PFSK-1 (cell line): ENCODE measurements at regions not wholly inside any gene's neighbourhood (a gene's known extent, or its start where the extent isn't known, plus 50 kb on each side); places are given as distances from the start of the nearest gene placed in this dataset.

Experiments
- FOXP2 ChIP-seq: optimal IDR thresholded peaks from 2 replicates; pipeline ENCODE3; 2011; ENCODE audit warnings: borderline replicate concordance, control low read depth, inconsistent platforms; ENCODE audit not compliant: insufficient read depth; ENCODE audit errors: extremely low read length, extremely low read depth
- POLR2AphosphoS5 ChIP-seq: IDR thresholded peaks from 2 replicates; pipeline ENCODE4 v1.6.1; 2012; ENCODE audit warnings: low read depth, mild to moderate bottlenecking, control low read depth, low read length, moderate library complexity
- SIN3A ChIP-seq: IDR thresholded peaks from 2 replicates; pipeline ENCODE4 v1.6.1; 2012; ENCODE audit warnings: mild to moderate bottlenecking, low read length, moderate library complexity, borderline replicate concordance; ENCODE audit not compliant: insufficient read depth
- TAF1 ChIP-seq: IDR thresholded peaks from 2 replicates; pipeline ENCODE4 v1.6.1; 2012; ENCODE audit warnings: low read length, control low read depth, borderline replicate concordance; ENCODE audit not compliant: insufficient read depth
- TF ChIP-seq, protein P1 (sequence below), 2 experiments: IDR thresholded peaks; 2 replicates each; pipeline versions ENCODE4 v1.6.1 to v1.8.0; 2011 to 2012; ENCODE audit warnings: low read depth in 2 of 2, low read length in 2 of 2, control low read depth in 1 of 2, inconsistent platforms in 1 of 2, mild to moderate bottlenecking in 1 of 2, moderate library complexity in 1 of 2; ENCODE audit not compliant: insufficient read depth in 1 of 2

DNA sequence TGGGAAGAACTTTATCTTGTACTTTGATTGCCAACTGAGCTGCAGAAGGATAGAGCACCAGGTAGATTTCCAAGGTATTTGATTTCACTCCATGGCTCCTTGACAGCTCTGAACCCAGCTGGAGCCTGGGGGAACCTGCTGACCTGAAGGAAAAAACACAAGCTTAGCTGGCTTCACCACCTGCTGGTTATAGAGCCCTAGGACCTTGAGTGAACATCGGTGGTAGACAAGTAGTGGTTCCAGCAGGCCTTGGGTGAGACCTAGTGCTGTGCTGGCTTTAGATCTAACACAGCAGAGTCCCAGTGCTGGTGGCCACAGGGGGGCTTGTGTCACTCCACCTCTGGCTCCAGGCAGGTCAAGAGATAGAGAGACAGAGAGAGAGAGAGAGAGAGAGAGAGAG lies 1102.6 kb downstream of the ADGRL3 start:
- no peak for TF ChIP-seq POLR2AphosphoS5
- no peak for TF ChIP-seq FOXP2
- TF ChIP-seq TAF1: no peak
- TF ChIP-seq, protein P1, sequence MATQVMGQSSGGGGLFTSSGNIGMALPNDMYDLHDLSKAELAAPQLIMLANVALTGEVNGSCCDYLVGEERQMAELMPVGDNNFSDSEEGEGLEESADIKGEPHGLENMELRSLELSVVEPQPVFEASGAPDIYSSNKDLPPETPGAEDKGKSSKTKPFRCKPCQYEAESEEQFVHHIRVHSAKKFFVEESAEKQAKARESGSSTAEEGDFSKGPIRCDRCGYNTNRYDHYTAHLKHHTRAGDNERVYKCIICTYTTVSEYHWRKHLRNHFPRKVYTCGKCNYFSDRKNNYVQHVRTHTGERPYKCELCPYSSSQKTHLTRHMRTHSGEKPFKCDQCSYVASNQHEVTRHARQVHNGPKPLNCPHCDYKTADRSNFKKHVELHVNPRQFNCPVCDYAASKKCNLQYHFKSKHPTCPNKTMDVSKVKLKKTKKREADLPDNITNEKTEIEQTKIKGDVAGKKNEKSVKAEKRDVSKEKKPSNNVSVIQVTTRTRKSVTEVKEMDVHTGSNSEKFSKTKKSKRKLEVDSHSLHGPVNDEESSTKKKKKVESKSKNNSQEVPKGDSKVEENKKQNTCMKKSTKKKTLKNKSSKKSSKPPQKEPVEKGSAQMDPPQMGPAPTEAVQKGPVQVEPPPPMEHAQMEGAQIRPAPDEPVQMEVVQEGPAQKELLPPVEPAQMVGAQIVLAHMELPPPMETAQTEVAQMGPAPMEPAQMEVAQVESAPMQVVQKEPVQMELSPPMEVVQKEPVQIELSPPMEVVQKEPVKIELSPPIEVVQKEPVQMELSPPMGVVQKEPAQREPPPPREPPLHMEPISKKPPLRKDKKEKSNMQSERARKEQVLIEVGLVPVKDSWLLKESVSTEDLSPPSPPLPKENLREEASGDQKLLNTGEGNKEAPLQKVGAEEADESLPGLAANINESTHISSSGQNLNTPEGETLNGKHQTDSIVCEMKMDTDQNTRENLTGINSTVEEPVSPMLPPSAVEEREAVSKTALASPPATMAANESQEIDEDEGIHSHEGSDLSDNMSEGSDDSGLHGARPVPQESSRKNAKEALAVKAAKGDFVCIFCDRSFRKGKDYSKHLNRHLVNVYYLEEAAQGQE (IDR thresholded peaks at IDR 0.05; ENCODE audit: insufficient read depth in 1 of 2, low read depth in 2 of 2, low read length in 2 of 2): no peak
- no peak for TF ChIP-seq SIN3A

DNA sequence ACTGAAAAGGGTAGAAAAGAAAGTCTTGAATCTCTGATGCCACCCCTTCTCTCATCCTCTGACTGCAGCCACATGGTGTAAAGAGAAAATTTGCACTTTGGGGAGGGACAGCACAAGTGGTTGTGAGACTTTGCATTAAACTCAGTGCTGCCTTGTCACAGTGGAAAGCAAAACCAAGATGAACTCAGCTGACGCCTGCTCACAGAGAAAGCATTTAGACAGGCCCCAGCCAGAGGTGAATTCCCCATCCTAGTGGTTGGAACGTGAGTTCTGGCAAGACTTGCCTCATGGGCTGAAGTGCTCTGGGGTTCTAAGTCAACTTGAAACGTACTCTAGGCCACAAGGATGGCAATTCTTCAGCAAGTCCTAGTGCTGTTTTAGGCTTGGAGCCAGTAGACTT lies 1101.4 kb downstream of the ADGRL3 start:
- TF ChIP-seq SIN3A (no peak), FOXP2 (no peak), TAF1 (no peak), POLR2AphosphoS5 (no peak)
- TF ChIP-seq, protein P1 (IDR thresholded peaks at IDR 0.05; ENCODE audit: insufficient read depth in 1 of 2, low read depth in 2 of 2, low read length in 2 of 2): no peak

DNA sequence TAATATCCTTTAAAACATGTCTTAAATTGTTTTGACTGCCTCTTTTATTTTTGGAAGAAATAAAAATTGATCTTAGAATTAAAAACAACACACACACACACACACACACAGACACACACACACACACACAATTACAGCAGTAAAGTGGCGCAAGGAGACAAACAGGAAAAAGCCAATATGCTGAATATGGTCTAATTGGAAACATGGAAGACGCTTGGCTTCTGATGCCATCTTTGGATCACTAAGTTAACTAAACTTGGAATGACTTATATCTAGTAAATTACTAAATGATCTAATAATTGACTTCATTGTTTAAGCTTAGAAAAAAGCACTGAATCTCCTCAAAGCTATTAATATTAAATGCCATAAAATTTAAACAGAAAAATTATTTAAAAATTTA lies 1093.4 kb downstream of the ADGRL3 start:
- TF ChIP-seq SIN3A (no peak), FOXP2 (no peak), TAF1 (no peak), POLR2AphosphoS5 (no peak)
- TF ChIP-seq, protein P1 (IDR thresholded peaks at IDR 0.05; ENCODE audit: insufficient read depth in 1 of 2, low read depth in 2 of 2, low read length in 2 of 2): no peak

DNA sequence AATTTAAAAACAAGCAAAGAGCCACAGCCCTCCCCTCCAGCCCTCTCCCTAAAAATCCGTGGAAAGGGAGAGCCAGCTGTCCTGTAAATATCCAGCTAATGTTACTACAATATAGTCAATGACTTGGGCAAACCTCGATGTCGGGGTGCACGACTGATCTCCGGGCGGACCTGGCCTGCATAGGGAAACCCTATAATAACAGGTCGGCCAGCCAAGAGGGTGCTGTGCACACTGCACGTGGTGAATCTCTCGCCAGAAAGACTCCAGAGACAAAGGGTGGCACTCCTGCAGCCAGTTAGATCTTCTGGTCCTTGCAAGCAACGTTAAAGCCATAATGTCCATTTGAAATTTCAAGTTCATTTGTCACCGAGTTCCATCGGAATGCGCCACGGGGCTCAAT lies 1092.8 kb downstream of the ADGRL3 start:
- TF ChIP-seq SIN3A: no peak
- no peak for TF ChIP-seq FOXP2
- no peak for TF ChIP-seq POLR2AphosphoS5
- no peak for TF ChIP-seq TAF1
- TF ChIP-seq, protein P1 (IDR thresholded peaks at IDR 0.05; ENCODE audit: insufficient read depth in 1 of 2, low read depth in 2 of 2, low read length in 2 of 2): no peak

DNA sequence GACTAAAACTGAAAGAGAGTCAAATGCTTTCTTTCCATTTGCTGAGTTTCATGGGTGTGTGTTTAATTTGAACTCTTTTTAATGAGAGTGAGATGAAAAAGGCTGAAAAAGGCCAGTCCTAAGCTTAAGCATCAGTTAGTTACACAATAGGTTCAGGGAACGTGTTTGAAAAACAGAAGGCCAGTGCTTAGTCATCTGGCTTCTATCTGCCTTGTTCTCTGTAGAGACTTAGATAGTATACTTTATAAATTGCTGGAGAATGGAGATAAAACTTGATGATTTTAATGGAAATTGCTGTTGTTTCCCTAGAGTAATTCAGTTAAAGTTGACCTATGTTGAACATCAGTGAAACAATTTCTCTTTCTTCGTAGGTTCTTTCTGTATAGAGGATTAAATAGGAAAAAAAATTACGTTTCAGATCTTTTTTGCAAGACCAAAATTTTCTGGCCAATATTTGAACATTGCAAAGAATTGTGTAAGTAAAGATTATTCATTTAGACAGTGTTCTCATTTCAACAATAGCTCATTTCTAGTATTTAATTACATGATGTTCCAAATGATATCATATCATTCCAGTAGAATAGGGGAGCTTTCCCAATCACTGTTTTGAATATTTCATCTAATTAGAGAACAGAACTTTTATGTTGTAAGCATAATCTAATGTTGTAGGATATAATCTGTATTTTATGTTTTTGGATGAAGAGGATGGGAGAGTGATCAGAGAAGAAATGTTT lies 1088.8 kb downstream of the ADGRL3 start:
- no peak for TF ChIP-seq TAF1
- TF ChIP-seq FOXP2: no peak
- TF ChIP-seq, protein P1 (IDR thresholded peaks at IDR 0.05; ENCODE audit: insufficient read depth in 1 of 2, low read depth in 2 of 2, low read length in 2 of 2): no peak
